ENCODE measurements at regions not wholly inside any gene's neighbourhood (a gene's known extent, or its start where the extent isn't known, plus 50 kb on each side); places are given as distances from the start of the nearest gene placed in this dataset.

DNA sequence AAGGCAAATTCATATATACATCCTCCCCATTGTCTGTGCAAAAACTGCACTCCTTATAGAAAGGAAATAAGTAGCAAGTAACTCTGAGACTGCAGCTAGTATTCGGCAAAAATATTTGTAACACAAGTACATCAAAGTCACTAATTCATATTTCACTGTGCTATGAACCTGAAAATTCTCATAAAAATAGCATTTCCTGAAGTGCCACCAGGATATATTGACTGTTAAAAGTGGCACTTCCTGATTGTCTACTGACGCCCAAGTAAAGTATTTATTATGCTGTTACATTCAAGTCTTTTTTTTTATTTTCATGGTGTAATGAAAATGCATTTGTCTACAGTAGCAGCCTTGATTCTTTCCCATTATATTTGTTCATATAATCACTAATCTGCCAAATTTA is 673.8 kb downstream of the PTPRC start:
- TF ChIP-seq POLR2AphosphoS5 (IDR thresholded peaks at IDR 0.05; ENCODE audit: low read depth), result no peak
- TF ChIP-seq, protein P1, sequence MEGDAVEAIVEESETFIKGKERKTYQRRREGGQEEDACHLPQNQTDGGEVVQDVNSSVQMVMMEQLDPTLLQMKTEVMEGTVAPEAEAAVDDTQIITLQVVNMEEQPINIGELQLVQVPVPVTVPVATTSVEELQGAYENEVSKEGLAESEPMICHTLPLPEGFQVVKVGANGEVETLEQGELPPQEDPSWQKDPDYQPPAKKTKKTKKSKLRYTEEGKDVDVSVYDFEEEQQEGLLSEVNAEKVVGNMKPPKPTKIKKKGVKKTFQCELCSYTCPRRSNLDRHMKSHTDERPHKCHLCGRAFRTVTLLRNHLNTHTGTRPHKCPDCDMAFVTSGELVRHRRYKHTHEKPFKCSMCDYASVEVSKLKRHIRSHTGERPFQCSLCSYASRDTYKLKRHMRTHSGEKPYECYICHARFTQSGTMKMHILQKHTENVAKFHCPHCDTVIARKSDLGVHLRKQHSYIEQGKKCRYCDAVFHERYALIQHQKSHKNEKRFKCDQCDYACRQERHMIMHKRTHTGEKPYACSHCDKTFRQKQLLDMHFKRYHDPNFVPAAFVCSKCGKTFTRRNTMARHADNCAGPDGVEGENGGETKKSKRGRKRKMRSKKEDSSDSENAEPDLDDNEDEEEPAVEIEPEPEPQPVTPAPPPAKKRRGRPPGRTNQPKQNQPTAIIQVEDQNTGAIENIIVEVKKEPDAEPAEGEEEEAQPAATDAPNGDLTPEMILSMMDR (IDR thresholded peaks at IDR 0.05; ENCODE audit: insufficient read depth, low read length), result no peak
- TF ChIP-seq, protein P2, sequence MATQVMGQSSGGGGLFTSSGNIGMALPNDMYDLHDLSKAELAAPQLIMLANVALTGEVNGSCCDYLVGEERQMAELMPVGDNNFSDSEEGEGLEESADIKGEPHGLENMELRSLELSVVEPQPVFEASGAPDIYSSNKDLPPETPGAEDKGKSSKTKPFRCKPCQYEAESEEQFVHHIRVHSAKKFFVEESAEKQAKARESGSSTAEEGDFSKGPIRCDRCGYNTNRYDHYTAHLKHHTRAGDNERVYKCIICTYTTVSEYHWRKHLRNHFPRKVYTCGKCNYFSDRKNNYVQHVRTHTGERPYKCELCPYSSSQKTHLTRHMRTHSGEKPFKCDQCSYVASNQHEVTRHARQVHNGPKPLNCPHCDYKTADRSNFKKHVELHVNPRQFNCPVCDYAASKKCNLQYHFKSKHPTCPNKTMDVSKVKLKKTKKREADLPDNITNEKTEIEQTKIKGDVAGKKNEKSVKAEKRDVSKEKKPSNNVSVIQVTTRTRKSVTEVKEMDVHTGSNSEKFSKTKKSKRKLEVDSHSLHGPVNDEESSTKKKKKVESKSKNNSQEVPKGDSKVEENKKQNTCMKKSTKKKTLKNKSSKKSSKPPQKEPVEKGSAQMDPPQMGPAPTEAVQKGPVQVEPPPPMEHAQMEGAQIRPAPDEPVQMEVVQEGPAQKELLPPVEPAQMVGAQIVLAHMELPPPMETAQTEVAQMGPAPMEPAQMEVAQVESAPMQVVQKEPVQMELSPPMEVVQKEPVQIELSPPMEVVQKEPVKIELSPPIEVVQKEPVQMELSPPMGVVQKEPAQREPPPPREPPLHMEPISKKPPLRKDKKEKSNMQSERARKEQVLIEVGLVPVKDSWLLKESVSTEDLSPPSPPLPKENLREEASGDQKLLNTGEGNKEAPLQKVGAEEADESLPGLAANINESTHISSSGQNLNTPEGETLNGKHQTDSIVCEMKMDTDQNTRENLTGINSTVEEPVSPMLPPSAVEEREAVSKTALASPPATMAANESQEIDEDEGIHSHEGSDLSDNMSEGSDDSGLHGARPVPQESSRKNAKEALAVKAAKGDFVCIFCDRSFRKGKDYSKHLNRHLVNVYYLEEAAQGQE (IDR thresholded peaks at IDR 0.05; ENCODE audit: insufficient replicate concordance, low read depth), result no peak

All from HL-60 (cell line).